ENCODE measurements at regions not wholly inside any gene's neighbourhood (a gene's known extent, or its start where the extent isn't known, plus 50 kb on each side); places are given as distances from the start of the nearest gene placed in this dataset.

DNA sequence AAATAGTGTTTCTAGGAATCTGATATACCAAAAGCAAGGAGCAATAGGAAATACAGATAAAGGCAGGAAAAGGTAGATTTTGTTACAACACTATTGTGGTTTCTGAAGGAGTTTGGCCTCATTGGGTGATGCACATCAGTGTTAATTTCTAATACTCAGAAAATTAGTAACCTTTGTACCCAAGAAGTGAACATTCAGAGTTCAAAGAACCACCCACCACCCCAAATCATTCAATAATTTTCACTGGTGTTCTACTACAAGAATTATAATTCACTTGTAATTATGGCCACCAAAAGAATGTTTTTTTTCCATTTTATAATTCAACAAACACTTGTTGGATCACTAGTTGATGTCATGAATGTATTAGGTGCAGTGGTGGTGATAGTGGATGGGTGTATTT is 183.3 kb downstream of the UBE2E3 start:
- no peaks in the 10 kb centered on the region for H3K36me3 ChIP-seq
- DNase-seq = no peak
- intact Hi-C loops (cut with DNase I) = no loop called here
- no peaks in the 10 kb centered on the region for H3K27me3 ChIP-seq
- H3K27ac ChIP-seq = no peak overlapping the region
- H3K4me3 ChIP-seq = no peak overlapping the region
- H3K4me1 ChIP-seq (ENCODE audit: insufficient read depth) = no peaks in the 10 kb centered on the region
- no peak for TF ChIP-seq POLR2A (IDR thresholded peaks at IDR 0.05)
- TF ChIP-seq, protein P1, sequence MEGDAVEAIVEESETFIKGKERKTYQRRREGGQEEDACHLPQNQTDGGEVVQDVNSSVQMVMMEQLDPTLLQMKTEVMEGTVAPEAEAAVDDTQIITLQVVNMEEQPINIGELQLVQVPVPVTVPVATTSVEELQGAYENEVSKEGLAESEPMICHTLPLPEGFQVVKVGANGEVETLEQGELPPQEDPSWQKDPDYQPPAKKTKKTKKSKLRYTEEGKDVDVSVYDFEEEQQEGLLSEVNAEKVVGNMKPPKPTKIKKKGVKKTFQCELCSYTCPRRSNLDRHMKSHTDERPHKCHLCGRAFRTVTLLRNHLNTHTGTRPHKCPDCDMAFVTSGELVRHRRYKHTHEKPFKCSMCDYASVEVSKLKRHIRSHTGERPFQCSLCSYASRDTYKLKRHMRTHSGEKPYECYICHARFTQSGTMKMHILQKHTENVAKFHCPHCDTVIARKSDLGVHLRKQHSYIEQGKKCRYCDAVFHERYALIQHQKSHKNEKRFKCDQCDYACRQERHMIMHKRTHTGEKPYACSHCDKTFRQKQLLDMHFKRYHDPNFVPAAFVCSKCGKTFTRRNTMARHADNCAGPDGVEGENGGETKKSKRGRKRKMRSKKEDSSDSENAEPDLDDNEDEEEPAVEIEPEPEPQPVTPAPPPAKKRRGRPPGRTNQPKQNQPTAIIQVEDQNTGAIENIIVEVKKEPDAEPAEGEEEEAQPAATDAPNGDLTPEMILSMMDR (IDR thresholded peaks at IDR 0.05) = no peak
- no peak for TF ChIP-seq EP300 (IDR thresholded peaks at IDR 0.05)
- no peaks in the 10 kb centered on the region for H3K9me3 ChIP-seq

DNA sequence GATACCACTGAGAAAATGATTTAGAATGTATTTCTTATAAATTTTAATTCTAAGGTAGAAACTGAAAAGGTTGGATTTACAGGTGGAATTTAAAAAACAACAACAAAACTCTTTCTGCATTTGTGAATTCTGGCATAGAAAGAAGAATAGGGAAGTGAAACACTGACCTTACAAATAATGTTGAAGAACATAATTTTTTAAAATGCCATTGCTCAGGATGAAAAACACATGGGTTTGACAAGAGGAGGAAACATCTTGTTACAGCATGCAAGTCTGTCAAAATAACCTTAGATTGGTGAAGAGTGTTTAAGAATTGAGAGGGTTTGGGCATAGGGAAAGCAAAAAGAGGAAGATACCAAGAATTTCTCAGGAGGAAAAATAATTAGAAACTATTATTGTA is 184.3 kb downstream of the UBE2E3 start:
- DNase-seq = no peak
- H3K4me1 ChIP-seq (ENCODE audit: insufficient read depth) = no peaks in the 10 kb centered on the region
- H3K27me3 ChIP-seq = no peaks in the 10 kb centered on the region
- no peak overlapping the region for H3K27ac ChIP-seq
- no peaks in the 10 kb centered on the region for H3K36me3 ChIP-seq
- no peaks in the 10 kb centered on the region for H3K9me3 ChIP-seq
- intact Hi-C loops (cut with DNase I) = no loop called here
- no peak for TF ChIP-seq EP300 (IDR thresholded peaks at IDR 0.05)
- no peak for TF ChIP-seq POLR2A (IDR thresholded peaks at IDR 0.05)
- TF ChIP-seq, protein P1 (IDR thresholded peaks at IDR 0.05) = no peak
- no peak overlapping the region for H3K4me3 ChIP-seq

DNA sequence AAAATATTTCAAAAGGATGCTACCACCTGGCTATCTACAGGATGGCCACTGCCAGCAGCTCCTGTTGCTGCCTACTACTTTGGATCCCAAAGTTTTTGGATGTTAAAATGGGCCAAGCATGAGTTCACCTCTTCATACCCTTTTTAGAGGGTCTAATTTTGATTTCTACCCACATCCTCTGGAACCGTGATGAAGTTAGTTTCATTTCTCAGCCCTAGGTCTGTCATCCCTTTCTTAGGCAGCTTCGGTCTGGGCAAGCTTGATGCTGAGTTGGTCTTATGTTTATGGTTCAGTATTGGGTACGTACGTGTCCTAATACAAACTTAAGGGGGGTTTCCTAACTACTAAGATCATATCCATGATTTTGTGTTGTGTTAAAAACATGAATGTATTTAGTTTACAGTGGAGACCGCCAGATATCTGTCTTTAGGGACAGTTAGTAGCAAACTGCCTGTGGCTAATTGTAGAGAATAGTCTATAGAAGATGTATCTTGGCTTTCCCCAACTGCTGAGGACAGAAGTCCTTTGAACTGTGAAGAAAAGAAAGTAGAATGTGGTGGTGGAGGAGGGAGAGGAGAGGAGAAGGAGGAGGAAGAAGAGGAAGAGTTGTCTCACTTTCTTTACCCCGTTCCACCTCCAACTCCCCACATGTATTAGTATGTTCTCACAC is 184.9 kb downstream of the UBE2E3 start:
- WGBS, 3 donors = 80 to 84% (median 80%) methylated on average over 6 of the region's 6 CpGs
- Histone ChIP-seq H3K27me3 (no peaks in the 10 kb centered on the region), H3K9me3 (no peaks in the 10 kb centered on the region), H3K4me3 (no peak overlapping the region), H3K4me1 (ENCODE audit: insufficient read depth) (no peaks in the 10 kb centered on the region), H3K36me3 (no peaks in the 10 kb centered on the region), H3K27ac (no peak overlapping the region)
- intact Hi-C loops (cut with DNase I) = no loop called here
- TF ChIP-seq, protein P1 (IDR thresholded peaks at IDR 0.05) = no peak
- TF ChIP-seq POLR2A (IDR thresholded peaks at IDR 0.05) (no peak), EP300 (IDR thresholded peaks at IDR 0.05) (no peak)
- no peak for DNase-seq

DNA sequence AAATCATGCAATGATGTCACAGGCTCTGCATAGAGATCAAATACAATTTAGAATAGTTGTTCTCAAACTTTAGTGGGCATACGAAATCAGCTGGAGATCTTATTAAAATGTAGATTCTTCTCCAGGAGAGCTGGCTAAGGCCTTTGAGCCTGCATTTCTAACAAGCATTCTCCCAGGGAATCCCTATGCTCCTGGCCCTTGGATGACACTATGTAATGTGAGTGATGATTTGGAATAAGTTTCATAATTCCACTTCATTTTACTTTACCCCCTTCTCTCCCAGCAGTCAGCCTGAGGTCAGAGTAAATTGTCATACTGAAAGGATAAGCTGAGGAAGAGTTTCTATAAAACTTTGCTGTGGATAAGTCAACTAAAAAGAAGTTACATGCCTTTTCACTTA is 189.1 kb downstream of the UBE2E3 start:
- Histone ChIP-seq H3K36me3 (no peaks in the 10 kb centered on the region), H3K4me1 (ENCODE audit: insufficient read depth) (no peaks in the 10 kb centered on the region), H3K27me3 (no peaks in the 10 kb centered on the region), H3K4me3 (no peak overlapping the region), H3K9me3 (no peaks in the 10 kb centered on the region), H3K27ac (no peak overlapping the region)
- WGBS, 3 donors = 72 to 87% (median 78%) methylated on average over 1 of the region's 1 CpG
- DNase-seq = no peak
- intact Hi-C loops (cut with DNase I) = no loop called here
- no peak for TF ChIP-seq EP300 (IDR thresholded peaks at IDR 0.05)
- no peak for TF ChIP-seq POLR2A (IDR thresholded peaks at IDR 0.05)
- TF ChIP-seq, protein P1 (IDR thresholded peaks at IDR 0.05) = no peak
